ENCODE measurements at regions not wholly inside any gene's neighbourhood (a gene's known extent, or its start where the extent isn't known, plus 50 kb on each side); places are given as distances from the start of the nearest gene placed in this dataset.

DNA sequence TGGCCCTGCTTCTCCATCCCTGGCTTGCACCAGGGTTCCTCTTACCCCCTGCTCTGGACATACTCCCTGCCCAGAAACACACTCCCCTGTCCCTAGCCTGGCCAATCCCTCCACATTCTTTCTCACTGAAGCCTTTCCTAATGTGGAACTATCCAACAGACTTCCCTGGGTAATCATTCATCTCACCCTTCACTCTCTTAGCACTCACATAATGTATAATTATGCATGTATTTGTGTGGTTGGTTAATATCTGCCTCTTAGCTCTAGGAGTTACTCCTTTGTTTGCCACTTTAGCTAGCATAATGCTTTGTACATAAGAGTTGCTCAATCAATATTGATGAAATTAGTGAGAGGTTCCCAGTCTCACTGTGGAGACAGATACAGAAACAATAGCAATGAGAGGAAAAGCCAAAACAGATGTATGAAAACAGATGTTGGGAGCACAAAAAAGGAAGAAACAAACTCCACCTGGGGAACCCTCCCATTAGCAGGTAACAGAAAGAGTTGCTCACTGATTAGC, 76.9 kb upstream of the WARS2 start:
- TF ChIP-seq EZH2 (IDR thresholded peaks at IDR 0.05): no peak
- no peak for TF ChIP-seq SP1 (IDR thresholded peaks at IDR 0.05; ENCODE audit: low read depth)
- TF ChIP-seq EGR1 (IDR thresholded peaks at IDR 0.05; ENCODE audit: low read depth): no peak
- no peak for TF ChIP-seq ZNF274 (IDR thresholded peaks at IDR 0.05; ENCODE audit: low read depth, low read length)
- no peak for TF ChIP-seq SIN3A (IDR thresholded peaks at IDR 0.05; ENCODE audit: low read depth)
- no peak for TF ChIP-seq FOSL1 (IDR thresholded peaks at IDR 0.05; ENCODE audit: low read depth)
- TF ChIP-seq, protein P1, sequence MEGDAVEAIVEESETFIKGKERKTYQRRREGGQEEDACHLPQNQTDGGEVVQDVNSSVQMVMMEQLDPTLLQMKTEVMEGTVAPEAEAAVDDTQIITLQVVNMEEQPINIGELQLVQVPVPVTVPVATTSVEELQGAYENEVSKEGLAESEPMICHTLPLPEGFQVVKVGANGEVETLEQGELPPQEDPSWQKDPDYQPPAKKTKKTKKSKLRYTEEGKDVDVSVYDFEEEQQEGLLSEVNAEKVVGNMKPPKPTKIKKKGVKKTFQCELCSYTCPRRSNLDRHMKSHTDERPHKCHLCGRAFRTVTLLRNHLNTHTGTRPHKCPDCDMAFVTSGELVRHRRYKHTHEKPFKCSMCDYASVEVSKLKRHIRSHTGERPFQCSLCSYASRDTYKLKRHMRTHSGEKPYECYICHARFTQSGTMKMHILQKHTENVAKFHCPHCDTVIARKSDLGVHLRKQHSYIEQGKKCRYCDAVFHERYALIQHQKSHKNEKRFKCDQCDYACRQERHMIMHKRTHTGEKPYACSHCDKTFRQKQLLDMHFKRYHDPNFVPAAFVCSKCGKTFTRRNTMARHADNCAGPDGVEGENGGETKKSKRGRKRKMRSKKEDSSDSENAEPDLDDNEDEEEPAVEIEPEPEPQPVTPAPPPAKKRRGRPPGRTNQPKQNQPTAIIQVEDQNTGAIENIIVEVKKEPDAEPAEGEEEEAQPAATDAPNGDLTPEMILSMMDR (IDR thresholded peaks at IDR 0.05 in 2 of 3, conservative IDR thresholded peaks at IDR 0.05 in 1 of 3; ENCODE audit: borderline replicate concordance in 1 of 3, insufficient read depth in 1 of 3, low read depth in 2 of 3, low read length in 2 of 3): no peak
- no peak for TF ChIP-seq YY1 (IDR thresholded peaks at IDR 0.05; ENCODE audit: extremely low read depth, insufficient replicate concordance, low read depth, low read length)
- TF ChIP-seq CEBPB (IDR thresholded peaks at IDR 0.05; ENCODE audit: low read depth): no peak
- no peak for TF ChIP-seq JUND (IDR thresholded peaks at IDR 0.05)
- TF ChIP-seq, protein P2, sequence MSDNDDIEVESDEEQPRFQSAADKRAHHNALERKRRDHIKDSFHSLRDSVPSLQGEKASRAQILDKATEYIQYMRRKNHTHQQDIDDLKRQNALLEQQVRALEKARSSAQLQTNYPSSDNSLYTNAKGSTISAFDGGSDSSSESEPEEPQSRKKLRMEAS (IDR thresholded peaks at IDR 0.05): no peak
- no peak for TF ChIP-seq POLR2AphosphoS5 (IDR thresholded peaks at IDR 0.05; ENCODE audit: low read depth, low read length)
- TF ChIP-seq, protein P3, sequence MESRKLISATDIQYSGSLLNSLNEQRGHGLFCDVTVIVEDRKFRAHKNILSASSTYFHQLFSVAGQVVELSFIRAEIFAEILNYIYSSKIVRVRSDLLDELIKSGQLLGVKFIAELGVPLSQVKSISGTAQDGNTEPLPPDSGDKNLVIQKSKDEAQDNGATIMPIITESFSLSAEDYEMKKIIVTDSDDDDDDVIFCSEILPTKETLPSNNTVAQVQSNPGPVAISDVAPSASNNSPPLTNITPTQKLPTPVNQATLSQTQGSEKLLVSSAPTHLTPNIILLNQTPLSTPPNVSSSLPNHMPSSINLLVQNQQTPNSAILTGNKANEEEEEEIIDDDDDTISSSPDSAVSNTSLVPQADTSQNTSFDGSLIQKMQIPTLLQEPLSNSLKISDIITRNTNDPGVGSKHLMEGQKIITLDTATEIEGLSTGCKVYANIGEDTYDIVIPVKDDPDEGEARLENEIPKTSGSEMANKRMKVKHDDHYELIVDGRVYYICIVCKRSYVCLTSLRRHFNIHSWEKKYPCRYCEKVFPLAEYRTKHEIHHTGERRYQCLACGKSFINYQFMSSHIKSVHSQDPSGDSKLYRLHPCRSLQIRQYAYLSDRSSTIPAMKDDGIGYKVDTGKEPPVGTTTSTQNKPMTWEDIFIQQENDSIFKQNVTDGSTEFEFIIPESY (IDR thresholded peaks at IDR 0.05; ENCODE audit: extremely low read depth, insufficient replicate concordance, low read length): no peak
- TF ChIP-seq POLR2A (IDR thresholded peaks at IDR 0.05; ENCODE audit: borderline replicate concordance, extremely low read depth, insufficient read depth, insufficient read length): no peak
- no peak for TF ChIP-seq ZFX (IDR thresholded peaks at IDR 0.05)
- TF ChIP-seq, protein P4, sequence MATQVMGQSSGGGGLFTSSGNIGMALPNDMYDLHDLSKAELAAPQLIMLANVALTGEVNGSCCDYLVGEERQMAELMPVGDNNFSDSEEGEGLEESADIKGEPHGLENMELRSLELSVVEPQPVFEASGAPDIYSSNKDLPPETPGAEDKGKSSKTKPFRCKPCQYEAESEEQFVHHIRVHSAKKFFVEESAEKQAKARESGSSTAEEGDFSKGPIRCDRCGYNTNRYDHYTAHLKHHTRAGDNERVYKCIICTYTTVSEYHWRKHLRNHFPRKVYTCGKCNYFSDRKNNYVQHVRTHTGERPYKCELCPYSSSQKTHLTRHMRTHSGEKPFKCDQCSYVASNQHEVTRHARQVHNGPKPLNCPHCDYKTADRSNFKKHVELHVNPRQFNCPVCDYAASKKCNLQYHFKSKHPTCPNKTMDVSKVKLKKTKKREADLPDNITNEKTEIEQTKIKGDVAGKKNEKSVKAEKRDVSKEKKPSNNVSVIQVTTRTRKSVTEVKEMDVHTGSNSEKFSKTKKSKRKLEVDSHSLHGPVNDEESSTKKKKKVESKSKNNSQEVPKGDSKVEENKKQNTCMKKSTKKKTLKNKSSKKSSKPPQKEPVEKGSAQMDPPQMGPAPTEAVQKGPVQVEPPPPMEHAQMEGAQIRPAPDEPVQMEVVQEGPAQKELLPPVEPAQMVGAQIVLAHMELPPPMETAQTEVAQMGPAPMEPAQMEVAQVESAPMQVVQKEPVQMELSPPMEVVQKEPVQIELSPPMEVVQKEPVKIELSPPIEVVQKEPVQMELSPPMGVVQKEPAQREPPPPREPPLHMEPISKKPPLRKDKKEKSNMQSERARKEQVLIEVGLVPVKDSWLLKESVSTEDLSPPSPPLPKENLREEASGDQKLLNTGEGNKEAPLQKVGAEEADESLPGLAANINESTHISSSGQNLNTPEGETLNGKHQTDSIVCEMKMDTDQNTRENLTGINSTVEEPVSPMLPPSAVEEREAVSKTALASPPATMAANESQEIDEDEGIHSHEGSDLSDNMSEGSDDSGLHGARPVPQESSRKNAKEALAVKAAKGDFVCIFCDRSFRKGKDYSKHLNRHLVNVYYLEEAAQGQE (IDR thresholded peaks at IDR 0.05; ENCODE audit: low read depth): no peak
- H3K36me3 ChIP-seq (ENCODE audit: control insufficient read depth in 1 of 2, insufficient read depth in 2 of 2, low read length in 2 of 2): no peaks in the 10 kb centered on the region
- no peak overlapping the region for H2AFZ ChIP-seq (ENCODE audit: low read depth, low read length, poor library complexity, severe bottlenecking)
- H3K9me3 ChIP-seq (ENCODE audit: control insufficient read depth in 1 of 2, insufficient read depth in 1 of 2, low read depth in 1 of 2, low read length in 2 of 2): no peaks in the 10 kb centered on the region
- RAD21 ChIA-PET (ENCODE audit: low non-redundant PET in 1 of 2, low total read pairs in 2 of 2, uncharacterized antibody in 2 of 2, unreplicated experiment in 2 of 2): no interaction called here
- H3K4me1 ChIP-seq (ENCODE audit: control insufficient read depth in 1 of 2, insufficient read depth in 2 of 2, low read length in 2 of 2): no peaks in the 10 kb centered on the region
- no peak overlapping the region for H3K27ac ChIP-seq (ENCODE audit: low read depth, low read length)
- BruUV-seq (replicated peaks): no TSS peak
- no peak overlapping the region for H3K4me3 ChIP-seq (replicated peaks in 1 of 2; ENCODE audit: low read depth in 1 of 2, low read length in 2 of 2)
- no peak for ATAC-seq
- CTCF ChIA-PET: no interaction called here
- POLR2A ChIA-PET: no interaction called here
- H3K9me2 ChIP-seq (ENCODE audit: insufficient read depth): no peaks in the 10 kb centered on the region
- H3K27me3 ChIP-seq (ENCODE audit: insufficient read depth, low read length): no peaks in the 10 kb centered on the region
- no peak overlapping the region for H3K4me2 ChIP-seq (ENCODE audit: low read length)
- H3K9ac ChIP-seq (ENCODE audit: low read length): no peak overlapping the region
- no peaks in the 10 kb centered on the region for H4K20me1 ChIP-seq (ENCODE audit: insufficient read depth)
- no peaks in the 10 kb centered on the region for H3K79me2 ChIP-seq (ENCODE audit: insufficient read depth, low read length)
- no peak for DNase-seq (ENCODE audit: low read depth, low spot score)
- intact Hi-C loops (cut with micrococcal nuclease): no loop called here

Measured in HCT116 (cell line).